Left hindlimb (tissue), 1 donor: ENCODE measurements at regions not wholly inside any gene's neighbourhood (a gene's known extent, or its start where the extent isn't known, plus 50 kb on each side); places are given as distances from the start of the nearest gene placed in this dataset.
"Not testable (repeated sequence)": the region's sequence is repeated elsewhere in the genome, so short reads cannot be mapped to it uniquely, and the experiment has no call there.

Experiments used
- DNase-seq: peaks from one replicate; pipeline ENCODE4 v3.0.0-alpha.2; 2018

DNA sequence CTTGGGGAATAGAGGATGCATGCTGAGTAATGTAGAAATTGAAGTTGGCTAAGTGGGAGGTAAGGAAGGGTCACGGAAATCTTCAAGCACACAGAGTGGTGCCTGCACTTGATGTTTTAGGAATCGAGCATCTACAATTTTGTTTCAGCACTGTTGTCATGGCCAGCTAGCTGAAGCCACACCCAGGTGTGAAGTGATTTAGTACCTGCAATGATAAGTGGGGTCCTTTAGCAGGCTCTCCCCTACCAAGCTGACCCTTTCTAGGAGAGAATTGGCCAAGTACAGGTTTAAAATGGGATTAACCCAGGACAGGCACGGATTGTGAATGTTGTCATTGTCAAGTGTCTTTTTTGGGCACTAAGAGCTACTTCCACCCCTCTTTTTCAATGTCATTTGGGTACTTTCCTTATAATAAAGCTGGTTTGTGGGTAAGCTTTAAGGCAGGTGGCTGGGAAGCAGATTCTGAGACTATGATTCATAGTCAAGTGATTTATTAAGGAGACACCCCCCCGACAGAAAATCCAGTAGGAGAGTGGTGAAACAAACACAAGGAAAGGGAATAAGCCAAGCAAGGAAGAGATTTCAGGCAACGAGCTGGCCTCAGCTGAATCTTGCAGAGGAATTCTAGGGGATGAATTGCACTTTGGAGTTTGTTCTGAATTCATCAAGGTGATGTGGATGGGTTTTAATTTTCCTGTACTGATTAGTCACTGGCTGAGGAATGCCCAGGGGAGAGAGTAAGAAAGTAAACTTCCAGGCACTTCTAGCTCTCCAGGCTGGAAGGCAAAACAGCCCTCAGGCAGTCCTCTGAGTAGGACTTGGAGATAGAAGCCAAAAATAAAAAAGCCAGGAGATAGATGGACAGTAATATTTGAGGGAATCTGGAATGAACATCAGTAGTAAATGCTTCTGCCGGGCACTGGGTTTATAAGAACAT is 1128.4 kb downstream of the SORCS3 start:
- no peak for DNase-seq

DNA sequence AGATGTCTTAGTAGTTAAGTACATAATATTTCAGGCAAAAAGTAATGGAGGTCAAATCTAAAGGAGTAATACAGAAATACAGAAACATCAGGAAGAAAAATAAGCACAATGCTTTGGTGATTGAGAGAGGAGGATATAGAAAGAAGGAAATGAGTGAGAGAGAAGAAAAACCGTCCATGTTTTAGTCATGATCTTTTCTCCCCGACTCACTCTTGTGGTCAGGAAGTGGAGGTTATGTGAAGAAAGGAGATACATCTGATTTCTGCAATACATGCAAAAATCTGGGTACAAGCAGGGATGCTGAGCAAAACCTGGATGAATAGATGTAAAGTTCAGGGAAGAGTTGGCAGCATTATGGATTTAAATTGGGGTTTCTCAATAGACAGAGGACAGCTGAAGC is 1122.5 kb downstream of the SORCS3 start:
- no peak for DNase-seq

- no peak for DNase-seq
Observed at GRCh38 chr10:105761576-105762260, 1120.6 kb downstream of the SORCS3 start.

GRCh38 chr10:105759669-105760068 is 1118.6 kb downstream of the SORCS3 start:
- DNase-seq, result no peak

DNA sequence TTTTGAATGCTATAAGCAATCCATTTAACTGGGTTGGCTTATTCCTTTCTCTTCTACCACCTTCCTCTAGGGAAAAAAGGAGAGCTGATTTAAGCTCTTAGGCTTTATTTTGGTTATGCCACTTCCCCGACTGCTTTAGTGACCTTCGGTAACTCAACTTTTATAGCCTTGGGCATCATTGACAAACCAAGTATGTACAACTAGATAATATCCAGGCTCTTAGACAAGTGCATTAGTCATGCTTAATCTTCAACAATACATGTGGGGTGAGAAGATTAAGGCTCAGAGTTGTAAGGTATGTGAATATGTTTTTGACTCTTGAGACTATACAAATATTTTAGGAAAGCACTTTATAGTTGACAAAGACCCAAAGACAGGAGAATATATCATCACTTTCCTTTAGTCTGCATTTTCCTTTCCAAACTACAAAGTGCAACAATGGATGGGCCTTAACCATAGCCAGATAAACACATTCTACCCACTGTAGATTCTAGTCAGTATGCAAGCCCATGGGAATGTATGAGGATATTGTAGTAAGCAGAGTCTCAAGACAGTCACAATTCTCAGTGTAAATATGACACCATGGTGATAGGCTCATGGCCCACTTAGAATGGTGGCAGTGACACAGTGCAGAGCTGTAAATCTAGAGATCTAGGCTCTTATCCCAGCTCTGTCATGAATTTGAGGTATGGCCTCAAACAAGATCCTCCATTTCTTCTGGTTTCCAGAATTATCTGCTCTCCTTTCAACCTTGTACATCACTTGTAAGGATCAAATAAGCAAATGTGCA is 1117.3 kb downstream of the SORCS3 start:
- no peak for DNase-seq

DNA sequence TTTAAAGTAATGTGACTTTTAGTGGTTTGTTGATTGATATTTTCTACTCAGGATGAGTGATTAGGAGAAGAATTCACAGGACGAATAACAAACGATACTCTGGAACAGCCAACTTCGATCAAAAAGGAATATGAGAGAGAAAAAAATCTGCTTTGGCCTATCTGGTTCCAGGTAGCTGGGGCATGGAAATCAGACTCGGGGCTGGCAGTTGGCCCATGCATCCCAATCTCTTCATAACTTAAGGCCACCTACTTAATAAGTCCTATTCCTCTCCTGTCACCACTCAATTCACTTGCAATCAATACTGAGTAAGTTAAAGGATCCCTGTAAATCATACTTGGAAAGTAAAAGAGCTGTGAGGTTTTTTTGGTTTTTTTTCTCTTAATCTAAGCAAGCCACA is 1116.2 kb downstream of the SORCS3 start:
- DNase-seq, result no peak

DNA sequence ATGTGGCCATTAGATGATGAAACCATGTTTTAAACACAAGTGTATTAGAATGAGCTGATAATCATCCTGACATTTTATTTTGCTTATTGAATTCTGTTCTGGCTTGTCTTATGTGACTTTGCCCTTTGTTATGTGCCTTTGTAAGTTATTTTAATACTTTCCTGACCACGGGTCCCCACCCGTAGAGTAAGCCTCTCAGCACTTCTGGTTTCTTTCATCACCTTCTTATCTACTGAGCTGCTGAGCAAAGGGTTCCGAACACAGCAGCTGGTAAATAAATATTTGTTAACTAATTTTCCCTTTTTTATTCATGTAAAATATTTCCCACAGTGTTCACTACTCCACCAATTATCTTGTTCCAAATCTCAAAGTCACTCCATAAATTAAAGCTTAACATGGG is 1115.3 kb downstream of the SORCS3 start:
- DNase-seq, result no peak

GRCh38 chr10:105751688-105752087 is 1110.6 kb downstream of the SORCS3 start:
- no peak for DNase-seq

- no peak for DNase-seq
Observed at GRCh38 chr10:105745596-105746148, 1104.6 kb downstream of the SORCS3 start.

DNA sequence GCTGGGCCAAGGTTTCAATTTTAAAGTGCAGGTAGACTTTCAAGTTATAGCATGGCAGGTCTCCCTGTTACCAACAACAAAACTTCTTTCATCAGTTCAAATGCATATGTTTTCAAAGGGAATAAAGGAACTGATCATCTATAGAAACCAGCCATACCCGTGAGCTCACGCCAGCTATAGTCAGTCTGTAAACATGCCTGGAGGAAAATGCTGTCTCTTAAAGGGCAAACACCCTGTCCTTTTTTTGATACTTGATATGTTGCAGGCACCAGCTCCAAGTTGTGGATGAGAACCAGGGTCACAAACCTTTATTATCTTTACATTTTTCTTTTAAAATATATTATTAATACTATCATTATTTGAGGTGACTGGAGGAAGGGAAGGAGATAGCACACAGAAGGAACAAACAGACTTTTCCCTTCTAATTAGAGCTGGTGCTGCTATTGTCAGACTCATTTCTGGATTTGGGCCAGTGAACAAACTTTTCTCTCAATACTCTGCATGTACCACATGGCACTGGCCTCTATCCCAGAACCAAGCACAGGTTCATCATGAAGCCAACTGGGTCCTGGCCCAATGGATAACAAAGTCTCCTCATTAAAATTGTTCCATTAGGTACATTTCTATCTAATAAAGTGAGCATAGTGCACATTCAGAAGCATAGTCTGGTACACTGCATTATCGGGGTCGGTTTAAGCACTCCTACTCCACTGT is 1102.4 kb downstream of the SORCS3 start:
- DNase-seq, result no peak

DNA sequence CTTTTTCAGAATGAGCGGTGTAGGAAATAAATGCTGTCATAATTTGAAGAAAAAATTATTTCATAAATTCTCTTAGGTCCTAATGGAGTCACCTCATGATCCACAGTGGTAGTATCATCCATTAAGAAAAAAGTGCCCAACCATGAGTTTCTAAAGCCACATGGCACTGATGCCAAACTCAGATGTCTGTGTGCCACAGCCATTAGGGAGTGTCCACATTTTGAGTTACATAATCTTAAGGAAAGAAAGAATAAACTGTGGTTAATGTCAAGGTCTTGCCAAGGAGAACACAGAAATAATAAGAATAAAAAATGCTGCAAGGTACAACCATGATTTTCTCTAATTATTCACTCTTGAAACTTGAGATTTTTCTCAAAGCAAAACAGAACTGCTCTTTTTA is 1101.8 kb downstream of the SORCS3 start:
- DNase-seq, result no peak

GRCh38 chr10:105742184-105742583 is 1101.1 kb downstream of the SORCS3 start:
- no peak for DNase-seq

DNA sequence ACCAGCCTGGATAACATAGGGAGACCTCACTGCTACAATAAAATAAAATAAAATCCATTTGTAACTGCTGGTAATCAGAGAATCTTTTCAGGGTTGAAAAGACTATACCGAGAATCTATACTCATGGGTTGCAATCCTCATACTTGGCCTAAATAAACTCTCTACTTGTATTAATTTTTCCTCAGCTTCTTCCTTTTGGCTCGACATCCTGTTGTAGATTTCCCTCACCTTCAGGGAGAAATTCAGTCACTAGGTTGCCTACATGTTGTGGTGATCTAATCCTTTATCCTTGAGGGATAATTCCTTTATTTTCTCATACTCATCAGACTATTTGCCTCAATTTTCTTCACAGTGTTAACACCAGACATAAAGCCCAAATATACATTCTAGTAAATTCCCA is 1093.4 kb downstream of the SORCS3 start:
- DNase-seq, result no peak

GRCh38 chr10:105733924-105734323 is 1092.8 kb downstream of the SORCS3 start:
- no peak for DNase-seq

DNA sequence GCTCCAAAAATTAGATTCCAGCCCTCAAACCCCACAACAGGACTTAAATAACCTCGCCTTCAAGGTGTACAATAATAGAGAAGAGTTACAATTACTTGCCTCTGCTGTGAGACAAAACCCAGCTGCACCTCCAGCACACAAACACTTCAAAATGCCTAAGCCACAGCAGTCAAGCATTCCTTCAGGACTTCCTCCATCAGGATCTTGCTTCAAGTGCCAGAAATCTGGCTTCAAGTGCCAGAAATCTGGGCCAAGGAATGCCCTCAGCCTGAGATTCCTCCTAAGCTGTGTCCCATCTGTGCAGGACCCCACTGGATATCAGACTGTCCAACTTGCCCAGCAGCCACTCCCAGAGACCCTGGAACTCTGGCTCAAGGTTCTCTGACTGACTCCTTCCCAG is 1088.3 kb downstream of the SORCS3 start:
- DNase-seq, result no peak

DNA sequence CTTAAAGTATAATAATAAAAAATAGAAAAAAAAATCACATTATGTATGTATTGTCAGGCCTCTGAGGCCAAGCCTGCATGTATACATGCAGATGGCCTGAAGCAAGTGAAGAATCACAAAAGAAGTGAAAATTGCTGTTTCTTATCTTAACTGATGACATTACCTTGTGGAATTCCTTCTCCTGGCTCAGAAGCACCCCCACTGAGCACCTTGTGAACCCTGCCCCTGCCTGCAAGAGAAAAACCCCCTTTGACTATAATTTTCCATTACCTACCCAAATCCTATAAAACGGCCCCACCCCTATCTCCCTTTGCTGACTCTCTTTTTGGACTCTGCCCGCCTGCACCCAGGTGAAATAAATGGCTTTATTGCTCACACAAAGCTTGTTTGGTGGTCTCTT is 1086.5 kb downstream of the SORCS3 start:
- not testable (repeated sequence) for DNase-seq

GRCh38 chr10:105727131-105727530 is 1086.0 kb downstream of the SORCS3 start:
- DNase-seq, result no peak

- no peak for DNase-seq
Observed at GRCh38 chr10:105726149-105726548, 1085.1 kb downstream of the SORCS3 start.

- no peak for DNase-seq
Observed at GRCh38 chr10:105725007-105725406, 1083.9 kb downstream of the SORCS3 start.

DNA sequence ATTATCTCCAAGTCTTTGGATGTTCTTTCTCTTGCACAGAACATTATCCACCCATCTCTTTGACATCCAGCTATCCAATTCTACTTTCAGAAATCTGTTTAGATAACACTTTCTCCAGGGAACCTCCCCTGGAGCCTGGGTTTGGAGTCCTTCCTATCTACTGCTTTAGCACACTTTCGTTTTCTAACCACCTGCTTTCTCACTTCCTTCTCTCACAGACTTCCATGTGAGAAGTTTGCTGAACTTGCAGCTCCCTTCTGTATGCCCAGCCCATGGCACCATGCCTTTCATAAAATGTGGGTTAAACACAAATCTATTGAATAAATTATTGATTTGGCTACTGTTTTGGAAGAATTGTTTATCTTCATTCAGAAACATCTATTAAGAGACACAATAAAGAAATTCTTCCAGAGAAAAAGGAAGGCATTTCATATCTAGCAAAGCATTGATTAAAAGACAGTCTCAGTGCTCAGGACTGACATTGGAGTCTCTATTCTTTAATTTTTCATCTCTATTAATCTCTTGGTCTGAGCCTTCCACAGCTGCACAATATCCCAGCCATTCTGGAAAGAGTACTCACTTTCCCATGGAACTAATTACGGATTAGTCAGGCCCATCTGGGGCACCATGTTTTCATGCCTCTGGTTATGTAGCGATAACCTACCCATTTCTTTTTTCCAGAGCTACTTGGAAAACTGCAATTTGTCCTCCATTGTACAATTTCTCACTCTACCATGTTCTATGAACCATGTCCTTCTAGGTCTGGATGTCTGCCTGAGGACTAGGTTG is 1077.3 kb downstream of the SORCS3 start:
- no peak for DNase-seq

GRCh38 chr10:105714728-105715127 is 1073.6 kb downstream of the SORCS3 start:
- DNase-seq, result no peak

GRCh38 chr10:105707603-105708002 is 1066.5 kb downstream of the SORCS3 start:
- DNase-seq, result no peak
